ENCODE measurements at regions not wholly inside any gene's neighbourhood (a gene's known extent, or its start where the extent isn't known, plus 50 kb on each side); places are given as distances from the start of the nearest gene placed in this dataset.
A peak's percentile ranks its signal among the peaks of the same experiment; 100 is the strongest.

- no peak for DNase-seq
These were observed 109.6 kb upstream of the SERP2 start for GRCh38 chr13:44263751-44264620.

GRCh38 chr13:44266305-44266704 lies 107.3 kb upstream of the SERP2 start:
- no peak for DNase-seq

- DNase-seq: no peak
These were observed 106.9 kb upstream of the SERP2 start for GRCh38 chr13:44266772-44267171.

- DNase-seq: no peak
These were observed 106.4 kb upstream of the SERP2 start for GRCh38 chr13:44267203-44267602.

GRCh38 chr13:44267980-44268379 lies 105.6 kb upstream of the SERP2 start:
- DNase-seq: no peak

- no peak for DNase-seq
These were observed 104.6 kb upstream of the SERP2 start for GRCh38 chr13:44268980-44269379.

- DNase-seq: no peak
These were observed 103.5 kb upstream of the SERP2 start for GRCh38 chr13:44270150-44270549.

GRCh38 chr13:44271031-44271455 lies 102.6 kb upstream of the SERP2 start:
- no peak for DNase-seq

- DNase-seq: no peak
These were observed 102.2 kb upstream of the SERP2 start for GRCh38 chr13:44271473-44271872.

- peak; percentile 16 for DNase-seq
These were observed 101.7 kb upstream of the SERP2 start for GRCh38 chr13:44271915-44272341.

GRCh38 chr13:44272692-44273091 lies 100.9 kb upstream of the SERP2 start:
- no peak for DNase-seq

- no peak for DNase-seq
These were observed 100.4 kb upstream of the SERP2 start for GRCh38 chr13:44273216-44273615.

GRCh38 chr13:44273991-44274770 lies 99.4 kb upstream of the SERP2 start:
- no peak for DNase-seq

GRCh38 chr13:44274771-44275205 lies 98.8 kb upstream of the SERP2 start:
- no peak for DNase-seq

GRCh38 chr13:44275381-44275780 lies 98.2 kb upstream of the SERP2 start:
- DNase-seq: no peak

GRCh38 chr13:44276061-44276460 lies 97.6 kb upstream of the SERP2 start:
- DNase-seq: peak; percentile 4

GRCh38 chr13:44277459-44277858 lies 96.2 kb upstream of the SERP2 start:
- DNase-seq: no peak

GRCh38 chr13:44278166-44278565 lies 95.5 kb upstream of the SERP2 start:
- no peak for DNase-seq

GRCh38 chr13:44280456-44280855 lies 93.2 kb upstream of the SERP2 start:
- DNase-seq: no peak

GRCh38 chr13:44281252-44282000 lies 92.2 kb upstream of the SERP2 start:
- DNase-seq: no peak

- no peak for DNase-seq
These were observed 90.0 kb upstream of the SERP2 start for GRCh38 chr13:44283600-44283999.

- DNase-seq: no peak
These were observed 85.7 kb upstream of the SERP2 start for GRCh38 chr13:44287958-44288357.

GRCh38 chr13:44292545-44292944 lies 81.1 kb upstream of the SERP2 start:
- DNase-seq: no peak
